ENCODE measurements at regions not wholly inside any gene's neighbourhood (a gene's known extent, or its start where the extent isn't known, plus 50 kb on each side); places are given as distances from the start of the nearest gene placed in this dataset.
A peak's percentile ranks its signal among the peaks of the same experiment; 100 is the strongest.

DNA sequence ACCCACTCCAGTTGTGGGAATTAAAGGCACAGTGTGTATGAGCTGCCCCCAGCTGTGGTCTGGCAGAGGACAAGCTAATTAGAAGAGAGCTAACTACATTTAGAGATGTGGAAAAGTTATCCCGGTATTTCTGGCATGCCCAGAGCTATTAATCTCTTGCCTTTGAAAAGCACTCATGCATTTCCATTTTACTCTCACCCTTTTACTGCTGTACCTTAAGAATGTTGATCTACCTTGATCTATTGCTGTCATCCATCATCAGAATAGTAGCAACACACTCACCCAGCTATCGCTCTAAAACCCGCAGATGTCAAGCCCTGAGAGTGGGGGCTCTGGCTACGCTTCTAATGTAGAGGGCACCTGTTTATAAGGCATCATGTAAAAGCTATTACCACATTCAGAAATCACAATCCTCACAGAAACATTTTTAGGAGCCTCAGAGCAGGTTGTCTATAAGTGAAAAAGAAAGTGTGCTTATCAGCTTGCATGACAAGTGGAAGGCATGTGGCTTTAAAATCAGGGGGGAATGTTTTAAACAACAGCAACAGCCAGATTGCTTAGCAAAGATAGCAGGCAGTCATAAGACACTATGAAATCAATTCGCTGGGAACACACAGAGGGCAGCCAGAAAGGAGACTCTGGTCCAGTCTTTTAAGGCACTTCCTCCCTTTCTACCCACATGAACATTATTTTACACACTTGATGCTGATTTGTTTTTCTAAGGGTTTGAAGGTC is 224.2 kb upstream of the IRS2 start:
- DNase-seq (ENCODE audit: low spot score in 2 of 2) = no peak
- WGBS, 2 donors = 60 to 64% methylated on average over 5 of the region's 5 CpGs
- intact Hi-C loops (cut with DNase I; ENCODE audit: low total_unique reads) = no loop called here
- TF ChIP-seq POLR2A (IDR thresholded peaks at IDR 0.05) = no peak
- no peak for TF ChIP-seq CTCF (IDR thresholded peaks at IDR 0.05)
- no peak overlapping the region for H3K4me3 ChIP-seq (ENCODE audit: low read depth, poor library complexity, severe bottlenecking)

DNA sequence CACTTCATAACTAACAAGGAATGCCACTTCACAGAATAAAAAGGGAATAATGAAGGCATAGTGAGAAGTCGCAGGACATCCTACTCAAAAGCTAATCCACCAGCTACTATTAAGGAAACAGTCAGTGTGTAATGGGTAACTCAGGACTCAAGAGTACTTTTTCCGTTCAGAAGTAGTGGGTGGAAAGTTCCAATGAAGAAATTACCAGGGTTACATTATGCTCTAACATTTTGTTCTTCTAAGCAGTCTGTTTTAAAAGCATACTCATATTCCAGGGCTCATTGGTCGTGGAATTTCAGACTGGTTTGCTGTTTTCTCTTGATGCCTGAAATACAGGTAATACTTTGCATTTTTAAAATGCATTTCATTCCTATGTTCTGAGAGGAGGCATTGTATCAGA is 222.4 kb upstream of the IRS2 start:
- no peak for DNase-seq (ENCODE audit: low spot score in 2 of 2)
- intact Hi-C loops (cut with DNase I; ENCODE audit: low total_unique reads) = no loop called here
- H3K4me3 ChIP-seq (ENCODE audit: low read depth, poor library complexity, severe bottlenecking) = no peak overlapping the region
- TF ChIP-seq POLR2A (IDR thresholded peaks at IDR 0.05) (no peak), CTCF (IDR thresholded peaks at IDR 0.05) (no peak)
- 73 to 79% methylated on average over 3 of the region's 3 CpGs for WGBS, 2 donors

- TF ChIP-seq POLR2A (IDR thresholded peaks at IDR 0.05) (no peak), CTCF (IDR thresholded peaks at IDR 0.05) (no peak)
- intact Hi-C loops (cut with DNase I; ENCODE audit: low total_unique reads) = no loop called here
- WGBS, 2 donors = 49 to 60% methylated on average over 8 of the region's 8 CpGs
- DNase-seq (ENCODE audit: low spot score in 2 of 2) = peak; percentile 49 to 78
- H3K4me3 ChIP-seq (ENCODE audit: low read depth, poor library complexity, severe bottlenecking) = no peak overlapping the region
Measured at GRCh38 chr13:110006304-110006703, 219.9 kb upstream of the IRS2 start.

DNA sequence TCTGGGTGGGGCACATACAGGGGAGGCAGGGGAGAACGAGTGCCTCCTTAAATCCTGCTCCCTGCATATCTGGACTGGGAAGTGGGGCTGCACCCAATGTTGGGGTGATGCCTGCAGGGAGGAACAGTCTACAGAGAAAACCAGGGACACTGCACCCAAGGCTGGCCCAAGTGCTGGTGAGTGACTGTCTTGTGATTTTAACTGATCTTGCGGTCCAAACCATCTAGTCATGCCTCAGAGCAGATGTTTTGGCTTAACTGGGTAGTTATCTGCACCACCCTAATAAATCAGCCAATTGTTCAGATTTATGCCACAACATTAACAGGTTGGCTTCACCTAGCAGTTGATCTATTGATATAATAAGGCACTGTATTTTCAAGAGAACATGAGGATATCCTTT is 219.2 kb upstream of the IRS2 start:
- peak in 1 of 2 donors; percentile 77 for DNase-seq (ENCODE audit: low spot score in 2 of 2)
- H3K4me3 ChIP-seq (ENCODE audit: low read depth, poor library complexity, severe bottlenecking) = no peak overlapping the region
- intact Hi-C loops (cut with DNase I; ENCODE audit: low total_unique reads) = no loop called here
- 56 to 58% methylated on average over 2 of the region's 2 CpGs for WGBS, 2 donors
- TF ChIP-seq CTCF (IDR thresholded peaks at IDR 0.05) = no peak
- no peak for TF ChIP-seq POLR2A (IDR thresholded peaks at IDR 0.05)

DNA sequence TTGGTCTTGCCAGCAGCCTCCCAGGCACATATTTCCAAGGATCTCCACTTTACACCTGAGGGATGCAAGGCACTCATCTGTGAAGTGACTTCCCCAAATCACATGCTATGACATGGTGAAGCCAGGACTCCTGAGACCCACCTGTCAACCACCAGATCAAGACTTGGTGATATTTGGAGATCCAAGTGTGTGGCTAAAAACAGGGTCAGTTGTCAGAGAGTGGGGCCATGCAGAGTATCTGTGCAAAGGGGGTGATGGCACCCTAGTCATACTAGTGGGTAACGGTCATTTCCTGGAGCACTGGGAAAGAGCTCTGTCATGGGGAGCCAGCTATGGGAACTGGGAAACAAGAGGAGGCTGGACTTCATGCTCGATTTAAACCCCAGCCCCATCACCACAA is 218.4 kb upstream of the IRS2 start:
- no peak for TF ChIP-seq POLR2A (IDR thresholded peaks at IDR 0.05)
- TF ChIP-seq CTCF (IDR thresholded peaks at IDR 0.05) = no peak
- WGBS, 2 donors = 87 to 94% methylated on average over 2 of the region's 2 CpGs
- H3K4me3 ChIP-seq (ENCODE audit: low read depth, poor library complexity, severe bottlenecking) = no peak overlapping the region
- intact Hi-C loops (cut with DNase I; ENCODE audit: low total_unique reads) = no loop called here
- DNase-seq (ENCODE audit: low spot score in 2 of 2) = peak in 1 of 2 donors; percentile 62

All from lower leg skin (tissue), 4 donors.